ENCODE measurements at regions not wholly inside any gene's neighbourhood (a gene's known extent, or its start where the extent isn't known, plus 50 kb on each side); places are given as distances from the start of the nearest gene placed in this dataset.
A peak's percentile ranks its signal among the peaks of the same experiment; 100 is the strongest.
"Not testable (repeated sequence)": the region's sequence is repeated elsewhere in the genome, so short reads cannot be mapped to it uniquely, and the experiment has no call there.

- DNase-seq = not testable (repeated sequence)
These were observed 726.4 kb downstream of the TTLL7 start for GRCh38 chr1:83272484-83272883.

- DNase-seq = not testable (repeated sequence)
These were observed 727.1 kb downstream of the TTLL7 start for GRCh38 chr1:83271834-83272233.

- not testable (repeated sequence) for DNase-seq
These were observed 728.1 kb downstream of the TTLL7 start for GRCh38 chr1:83270801-83271200.

- DNase-seq = not testable (repeated sequence)
These were observed 735.1 kb downstream of the TTLL7 start for GRCh38 chr1:83263808-83264207.

- not testable (repeated sequence) for DNase-seq
These were observed 747.2 kb downstream of the TTLL7 start for GRCh38 chr1:83251687-83252086.

GRCh38 chr1:83246780-83247179, 752.2 kb downstream of the TTLL7 start:
- DNase-seq = not testable (repeated sequence)

GRCh38 chr1:83244832-83245231, 754.1 kb downstream of the TTLL7 start:
- not testable (repeated sequence) for DNase-seq

GRCh38 chr1:83239568-83239967, 759.4 kb downstream of the TTLL7 start:
- not testable (repeated sequence) for DNase-seq

- not testable (repeated sequence) for DNase-seq
These were observed 760.3 kb downstream of the TTLL7 start for GRCh38 chr1:83238654-83239053.

GRCh38 chr1:83219788-83220187, 779.1 kb downstream of the TTLL7 start:
- DNase-seq = not testable (repeated sequence)

GRCh38 chr1:83218036-83218716, 780.8 kb downstream of the TTLL7 start:
- not testable (repeated sequence) for DNase-seq

GRCh38 chr1:83214317-83214716, 784.6 kb downstream of the TTLL7 start:
- not testable (repeated sequence) for DNase-seq

- not testable (repeated sequence) for DNase-seq
These were observed 785.3 kb downstream of the TTLL7 start for GRCh38 chr1:83213648-83214047.

GRCh38 chr1:83212033-83212432, 786.9 kb downstream of the TTLL7 start:
- DNase-seq = not testable (repeated sequence)

GRCh38 chr1:83208540-83208939, 790.4 kb downstream of the TTLL7 start:
- not testable (repeated sequence) for DNase-seq

- not testable (repeated sequence) for DNase-seq
These were observed 804.3 kb downstream of the TTLL7 start for GRCh38 chr1:83194610-83195009.

- DNase-seq = not testable (repeated sequence)
These were observed 816.8 kb downstream of the TTLL7 start for GRCh38 chr1:83182033-83182728.

GRCh38 chr1:83180621-83181020, 818.3 kb downstream of the TTLL7 start:
- not testable (repeated sequence) for DNase-seq

- not testable (repeated sequence) for DNase-seq
These were observed 831.3 kb downstream of the TTLL7 start for GRCh38 chr1:83167634-83168033.

- DNase-seq = peak in 4 of 56 donors; percentile 1 to 2 (median 1)
These were observed 835.0 kb downstream of the TTLL7 start for GRCh38 chr1:83163879-83164475.

GRCh38 chr1:83158924-83159323, 840.0 kb downstream of the TTLL7 start:
- DNase-seq = not testable (repeated sequence)

GRCh38 chr1:83154306-83154705, 844.6 kb downstream of the TTLL7 start:
- DNase-seq = not testable (repeated sequence)

All from amygdala (tissue), 56 donors.